ENCODE measurements at regions not wholly inside any gene's neighbourhood (a gene's known extent, or its start where the extent isn't known, plus 50 kb on each side); places are given as distances from the start of the nearest gene placed in this dataset.

DNA sequence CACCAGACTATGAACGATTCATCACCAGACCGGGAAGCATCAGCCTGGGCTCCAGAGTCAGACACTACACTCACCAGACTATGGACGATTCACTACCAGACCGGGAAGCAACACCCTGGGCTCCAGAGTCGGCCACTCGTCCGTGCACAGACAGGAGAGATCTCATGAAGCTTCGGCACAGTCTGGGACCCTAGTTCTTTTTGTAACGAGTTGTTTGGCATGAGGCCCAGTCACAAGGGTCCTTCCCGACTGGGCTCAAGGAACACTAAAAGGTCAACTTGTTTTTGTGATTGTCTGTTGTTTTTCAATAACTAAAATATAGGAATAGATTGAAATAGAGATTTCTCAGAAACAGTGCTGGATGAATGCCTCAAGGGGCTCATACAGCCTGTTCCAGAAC is 1141.6 kb upstream of the MIR17HG start:
- TF ChIP-seq, protein P1, sequence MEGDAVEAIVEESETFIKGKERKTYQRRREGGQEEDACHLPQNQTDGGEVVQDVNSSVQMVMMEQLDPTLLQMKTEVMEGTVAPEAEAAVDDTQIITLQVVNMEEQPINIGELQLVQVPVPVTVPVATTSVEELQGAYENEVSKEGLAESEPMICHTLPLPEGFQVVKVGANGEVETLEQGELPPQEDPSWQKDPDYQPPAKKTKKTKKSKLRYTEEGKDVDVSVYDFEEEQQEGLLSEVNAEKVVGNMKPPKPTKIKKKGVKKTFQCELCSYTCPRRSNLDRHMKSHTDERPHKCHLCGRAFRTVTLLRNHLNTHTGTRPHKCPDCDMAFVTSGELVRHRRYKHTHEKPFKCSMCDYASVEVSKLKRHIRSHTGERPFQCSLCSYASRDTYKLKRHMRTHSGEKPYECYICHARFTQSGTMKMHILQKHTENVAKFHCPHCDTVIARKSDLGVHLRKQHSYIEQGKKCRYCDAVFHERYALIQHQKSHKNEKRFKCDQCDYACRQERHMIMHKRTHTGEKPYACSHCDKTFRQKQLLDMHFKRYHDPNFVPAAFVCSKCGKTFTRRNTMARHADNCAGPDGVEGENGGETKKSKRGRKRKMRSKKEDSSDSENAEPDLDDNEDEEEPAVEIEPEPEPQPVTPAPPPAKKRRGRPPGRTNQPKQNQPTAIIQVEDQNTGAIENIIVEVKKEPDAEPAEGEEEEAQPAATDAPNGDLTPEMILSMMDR (conservative IDR thresholded peaks at IDR 0.05; ENCODE audit: low read depth, low read length), result no peak
- TF ChIP-seq CEBPB (IDR thresholded peaks at IDR 0.05; ENCODE audit: low read depth, low read length) (no peak), NFE2L2 (IDR thresholded peaks at IDR 0.05; ENCODE audit: low read depth, low read length) (no peak), POLR2A (IDR thresholded peaks at IDR 0.05; ENCODE audit: low read depth, low read length) (no peak), MAFK (IDR thresholded peaks at IDR 0.05; ENCODE audit: low read depth, low read length) (no peak), FOS (IDR thresholded peaks at IDR 0.05; ENCODE audit: low read depth, low read length) (no peak), CHD1 (IDR thresholded peaks at IDR 0.05; ENCODE audit: low read depth, low read length) (no peak), MAZ (IDR thresholded peaks at IDR 0.05; ENCODE audit: borderline replicate concordance, low read depth, low read length) (no peak), RCOR1 (IDR thresholded peaks at IDR 0.05; ENCODE audit: insufficient replicate concordance, low read length) (no peak), RAD21 (IDR thresholded peaks at IDR 0.05; ENCODE audit: low read length) (no peak), MXI1 (IDR thresholded peaks at IDR 0.05; ENCODE audit: borderline replicate concordance, low read depth, low read length) (no peak), RFX5 (IDR thresholded peaks at IDR 0.05; ENCODE audit: low read depth, low read length) (no peak)
- TF ChIP-seq, protein P2, sequence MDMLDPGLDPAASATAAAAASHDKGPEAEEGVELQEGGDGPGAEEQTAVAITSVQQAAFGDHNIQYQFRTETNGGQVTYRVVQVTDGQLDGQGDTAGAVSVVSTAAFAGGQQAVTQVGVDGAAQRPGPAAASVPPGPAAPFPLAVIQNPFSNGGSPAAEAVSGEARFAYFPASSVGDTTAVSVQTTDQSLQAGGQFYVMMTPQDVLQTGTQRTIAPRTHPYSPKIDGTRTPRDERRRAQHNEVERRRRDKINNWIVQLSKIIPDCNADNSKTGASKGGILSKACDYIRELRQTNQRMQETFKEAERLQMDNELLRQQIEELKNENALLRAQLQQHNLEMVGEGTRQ (IDR thresholded peaks at IDR 0.05; ENCODE audit: low read depth, low read length), result no peak

Data from IMR-90 (cell line).